H9 (cell line): ENCODE measurements at regions not wholly inside any gene's neighbourhood (a gene's known extent, or its start where the extent isn't known, plus 50 kb on each side); places are given as distances from the start of the nearest gene placed in this dataset.

Experiments used
- DNase-seq: peaks from one replicate; pipeline ENCODE4 v3.0.0-alpha.2; 2017
- H2AFZ ChIP-seq: one replicate; pipeline ENCODE4 v1.6.1; 2013; ENCODE audit warnings: mild to moderate bottlenecking, low read length, control low read depth, moderate library complexity
- H2AK5ac ChIP-seq: 2 replicates; pipeline ENCODE4 v1.6.1; 2013; ENCODE audit warnings: low read length, control low read depth, mixed read lengths; ENCODE audit not compliant: insufficient read length
- H2BK120ac ChIP-seq: one replicate; pipeline ENCODE4 v1.6.1; 2013; ENCODE audit warnings: low read depth, mild to moderate bottlenecking, low read length, control low read depth, inconsistent platforms; ENCODE audit not compliant: poor library complexity, severe bottlenecking
- H2BK12ac ChIP-seq: 2 replicates; pipeline ENCODE4 v1.6.1; 2013; ENCODE audit warnings: low read length, control low read depth, mixed read lengths, low read depth; ENCODE audit not compliant: insufficient read length
- H2BK15ac ChIP-seq: 2 replicates; pipeline ENCODE4 v1.6.1; 2013; ENCODE audit warnings: low read depth, low read length, control low read depth
- H2BK20ac ChIP-seq: one replicate; pipeline ENCODE4 v1.6.1; 2013; ENCODE audit warnings: low read depth, mild to moderate bottlenecking, low read length, control low read depth, inconsistent platforms; ENCODE audit not compliant: poor library complexity, severe bottlenecking
- H2BK5ac ChIP-seq: 2 replicates; pipeline ENCODE4 v1.6.1; 2013; ENCODE audit warnings: low read length, control low read depth, mixed read lengths; ENCODE audit not compliant: insufficient read length
- H3K14ac ChIP-seq: 2 replicates; pipeline ENCODE4 v1.6.1; 2013; ENCODE audit warnings: low read length, control low read depth; ENCODE audit not compliant: insufficient read depth
- H3K18ac ChIP-seq: 2 replicates; pipeline ENCODE4 v1.6.1; 2013; ENCODE audit warnings: low read depth, mild to moderate bottlenecking, mixed read lengths, low read length, control low read depth; ENCODE audit not compliant: insufficient read length
- H3K23ac ChIP-seq: 2 replicates; pipeline ENCODE4 v1.6.1; 2013; ENCODE audit warnings: low read length, control low read depth, mixed read lengths, low read depth; ENCODE audit not compliant: insufficient read length
- H3K23me2 ChIP-seq: 2 replicates; pipeline ENCODE4 v1.6.1; 2013; ENCODE audit warnings: low read depth, mild to moderate bottlenecking, mixed read lengths, low read length, control low read depth; ENCODE audit not compliant: insufficient read length, poor library complexity, severe bottlenecking
- H3K27ac ChIP-seq: 2 replicates; pipeline ENCODE4 v1.5.1; 2013; ENCODE audit warnings: low read length, control low read depth, mixed read lengths, low read depth; ENCODE audit not compliant: insufficient read length
- H3K27me3 ChIP-seq: 2 replicates; pipeline ENCODE4 v1.6.1; 2013; ENCODE audit warnings: low read length, control low read depth, inconsistent platforms; ENCODE audit not compliant: insufficient read depth
- H3K4ac ChIP-seq: 2 replicates; pipeline ENCODE4 v1.6.1; 2013; ENCODE audit warnings: low read depth, mild to moderate bottlenecking, control low read depth, inconsistent platforms, low read length, moderate library complexity
- H3K4me1 ChIP-seq: 2 replicates; pipeline ENCODE4 v1.6.1; 2013; ENCODE audit warnings: low read length, control low read depth, inconsistent platforms; ENCODE audit not compliant: insufficient read depth
- H3K4me2 ChIP-seq: 2 replicates; pipeline ENCODE4 v1.6.1; 2013; ENCODE audit warnings: low read length, control low read depth, mixed read lengths; ENCODE audit not compliant: insufficient read length, insufficient read depth
- H3K56ac ChIP-seq: 2 replicates; pipeline ENCODE4 v1.6.1; 2013; ENCODE audit warnings: low read depth, mild to moderate bottlenecking, mixed read lengths, low read length, control low read depth; ENCODE audit not compliant: insufficient read length
- H3K79me1 ChIP-seq: 2 replicates; pipeline ENCODE4 v1.6.1; 2013; ENCODE audit warnings: low read depth, mild to moderate bottlenecking, moderate library complexity, low read length, control low read depth, inconsistent platforms; ENCODE audit not compliant: insufficient read depth, poor library complexity, severe bottlenecking
- H3K79me2 ChIP-seq: 2 replicates; pipeline ENCODE4 v1.6.1; 2013; ENCODE audit warnings: low read length, control low read depth, inconsistent platforms; ENCODE audit not compliant: insufficient read depth
- H3K9ac ChIP-seq: 2 replicates; pipeline ENCODE4 v1.6.1; 2013; ENCODE audit warnings: low read length, control low read depth, mixed read lengths; ENCODE audit not compliant: insufficient read length; ENCODE audit errors: extremely low read depth
- H3K9me3 ChIP-seq: one replicate; pipeline ENCODE4 v1.6.1; 2013; ENCODE audit warnings: low read depth, low read length, inconsistent platforms; ENCODE audit not compliant: control insufficient read depth
- H3T11ph ChIP-seq: one replicate; pipeline ENCODE4 v1.6.1; 2013; ENCODE audit warnings: mild to moderate bottlenecking, low read length, control low read depth, inconsistent platforms
- H4K20me1 ChIP-seq: one replicate; pipeline ENCODE4 v1.6.1; 2013; ENCODE audit not compliant: control insufficient read depth, insufficient read length, insufficient read depth
- H4K5ac ChIP-seq: 2 replicates; pipeline ENCODE4 v1.6.1; 2013; ENCODE audit warnings: low read depth, mild to moderate bottlenecking, mixed read lengths, low read length, control low read depth; ENCODE audit not compliant: insufficient read length
- H4K8ac ChIP-seq: replicated peaks from 2 replicates; pipeline ENCODE4 v1.6.1; 2013; ENCODE audit warnings: low read length, control low read depth, mixed read lengths, low read depth; ENCODE audit not compliant: insufficient read length
- H4K91ac ChIP-seq: 2 replicates; pipeline ENCODE4 v1.6.1; 2013; ENCODE audit warnings: low read depth, mild to moderate bottlenecking, moderate library complexity, mixed read lengths, low read length, control low read depth; ENCODE audit not compliant: insufficient read length
- H3K27ac Mint-ChIP-seq, 3 experiments: 2 replicates in 2 of 3; 3 replicates in 1 of 3; pipeline ENCODE4 v1.8.0; 2020 to 2021; ENCODE audit warnings: mixed read lengths in 3 of 3, mild to moderate bottlenecking in 1 of 3, moderate library complexity in 1 of 3
- H3K27me3 Mint-ChIP-seq: 2 replicates; pipeline ENCODE4 v1.8.0; 2021; ENCODE audit warnings: low read depth, mild to moderate bottlenecking, moderate library complexity, mixed read lengths
- H3K36me3 Mint-ChIP-seq, 3 experiments: 2 replicates in 2 of 3; 3 replicates in 1 of 3; pipeline ENCODE4 v1.8.0; 2020 to 2021; ENCODE audit warnings: low read depth in 3 of 3, mixed read lengths in 3 of 3; ENCODE audit not compliant: insufficient read depth in 1 of 3
- H3K4me1 Mint-ChIP-seq, 2 experiments: 2 replicates each; pipeline ENCODE4 v1.8.0; 2020; ENCODE audit warnings: mixed read lengths in 2 of 2
- H3K4me3 Mint-ChIP-seq, 2 experiments: 2 replicates in 1 of 2; 3 replicates in 1 of 2; pipeline ENCODE4 v1.8.0; 2020 to 2021; ENCODE audit warnings: mild to moderate bottlenecking in 2 of 2, mixed read lengths in 2 of 2, moderate library complexity in 1 of 2
- H3K9me3 Mint-ChIP-seq, 2 experiments: 2 replicates in 1 of 2; 3 replicates in 1 of 2; pipeline ENCODE4 v1.8.0; 2020; ENCODE audit warnings: mild to moderate bottlenecking in 2 of 2, mixed read lengths in 2 of 2, moderate library complexity in 1 of 2
- CTCF ChIP-seq: fragments of 200-600 bp; sonication (generic); conservative IDR thresholded peaks from 3 replicates; pipeline ENCODE4 v1.8.0; 2021; ENCODE audit warnings: antibody characterized with exemption, mild to moderate bottlenecking
- WGBS: extraction: QIAGEN DNeasy Blood & Tissue Kit; methylation state at CpG from one replicate; pipeline ENCODE4 v1.1.7; 2013; ENCODE audit warnings: missing lambda C conversion rate, low lambda C conversion rate, mixed read lengths; ENCODE audit not compliant: insufficient read length; ENCODE audit errors: extremely low coverage; 5-methylcytosine and 5-hydroxymethylcytosine counted together

GRCh38 chr5:125139590-125139989, 393.2 kb upstream of the ZNF608 start:
- Histone ChIP-seq H4K20me1 (no peaks in the 10 kb centered on the region), H3K56ac (no peak overlapping the region), H2BK15ac (no peak overlapping the region), H3K18ac (no peak overlapping the region), H4K91ac (no peak overlapping the region), H4K5ac (no peak overlapping the region), H2BK120ac (no peak overlapping the region), H3K4me1 (peaks cover 1% of the 10 kb centered on the region; the same call in 1 of the 2 replicates), H3K79me2 (no peaks in the 10 kb centered on the region), H3K27me3 (no peaks in the 10 kb centered on the region), H3T11ph (no peak overlapping the region), H3K9me3 (no peaks in the 10 kb centered on the region), H2BK5ac (no peak overlapping the region), H3K79me1 (no peaks in the 10 kb centered on the region), H2AK5ac (no peak overlapping the region), H3K23me2 (no peaks in the 10 kb centered on the region), H2BK20ac (no peak overlapping the region), H2BK12ac (no peak overlapping the region), H3K27ac (no peak overlapping the region), H2AFZ (no peak overlapping the region), H3K9ac (no peak overlapping the region), H3K4me2 (no peak overlapping the region), H3K14ac (no peak overlapping the region), H3K4ac (no peak overlapping the region), H3K23ac (no peak overlapping the region), H4K8ac (no peak overlapping the region)
- no peak for TF ChIP-seq CTCF
- WGBS, result no CpG with 5 or more reads among the region's 2 CpGs
- Mint-ChIP-seq H3K27ac (no peak overlapping the region), H3K9me3 (peaks cover 0 to 3% of the 10 kb centered on the region in 2 experiments; a peak in 2 of 5 replicates), H3K36me3 (peaks cover 0 to 5% (median 0%) of the 10 kb centered on the region in 3 experiments; a peak in 2 of 7 replicates), H3K27me3 (no peaks in the 10 kb centered on the region), H3K4me1 (peaks cover 8 to 9% of the 10 kb centered on the region in 2 experiments), H3K4me3 (no peak overlapping the region)
- DNase-seq, result no peak
